IMR-90 (cell line): ENCODE measurements at regions not wholly inside any gene's neighbourhood (a gene's known extent, or its start where the extent isn't known, plus 50 kb on each side); places are given as distances from the start of the nearest gene placed in this dataset.

Experiments
- ATAC-seq: fragments of 200-7000 bp; cut with Tn5 transposase; 2 replicates; pipeline ENCODE4 v1.9.1; 2020; ENCODE audit warnings: low read depth, mild to moderate bottlenecking, moderate library complexity
- BruUV-seq: library from RNA; stranded (reverse); fragments of 400-500 nt; replicated peaks from 2 replicates; lab custom pipeline; 2021; lab: Mats Ljungman, UMichigan
- CTCF ChIA-PET: fragments of 300-600 bp; formaldehyde crosslinking; extraction: SDS; loops from one replicate; lab custom pipeline; 2021; ENCODE audit warnings: antibody characterized with exemption; lab: Yijun Ruan, JAX
- POLR2A ChIA-PET: fragments of 300-600 bp; sonication (Branson Sonifier 250); formaldehyde crosslinking; loops from one replicate; lab custom pipeline; 2022; ENCODE audit warnings: antibody characterized with exemption; ENCODE audit not compliant: unreplicated experiment; lab: Charles Lee
- DNase-seq: peaks from one replicate; pipeline ENCODE4 v3.0.0; 2013
- H2AFZ ChIP-seq: replicated peaks from 2 replicates; pipeline ENCODE3; 2013; ENCODE audit warnings: low read length, mild to moderate bottlenecking; ENCODE audit not compliant: poor library complexity
- H2AK5ac ChIP-seq: 2 replicates; pipeline ENCODE4 v1.6.1; 2013; ENCODE audit warnings: low read depth, low read length, inconsistent platforms
- H2AK9ac ChIP-seq: replicated peaks from 2 replicates; pipeline ENCODE3; 2013; ENCODE audit warnings: mild to moderate bottlenecking, low read depth, low read length, moderate library complexity; ENCODE audit not compliant: poor library complexity
- H2BK120ac ChIP-seq: 2 replicates; pipeline ENCODE4 v1.6.1; 2013; ENCODE audit warnings: low read depth, low read length, inconsistent platforms
- H2BK15ac ChIP-seq: 3 replicates; pipeline ENCODE4 v1.6.1; 2013; ENCODE audit warnings: low read depth, low read length, inconsistent platforms
- H2BK20ac ChIP-seq: 2 replicates; pipeline ENCODE4 v1.6.1; 2013; ENCODE audit warnings: low read depth, mild to moderate bottlenecking, inconsistent platforms, low read length, moderate library complexity
- H2BK5ac ChIP-seq: 2 replicates; pipeline ENCODE4 v1.6.1; 2013; ENCODE audit warnings: mild to moderate bottlenecking, low read depth, low read length, inconsistent platforms; ENCODE audit not compliant: poor library complexity, severe bottlenecking
- H3K14ac ChIP-seq: replicated peaks from 2 replicates; pipeline ENCODE4 v1.6.1; 2013; ENCODE audit warnings: low read depth, low read length, inconsistent platforms
- H3K18ac ChIP-seq: 2 replicates; pipeline ENCODE4 v1.6.1; 2013; ENCODE audit warnings: low read depth, low read length, control low read depth
- H3K23ac ChIP-seq: 2 replicates; pipeline ENCODE4 v1.6.1; 2013; ENCODE audit warnings: low read depth, low read length, inconsistent platforms
- H3K27ac ChIP-seq: 2 replicates; pipeline ENCODE4 v1.5.1; 2013; ENCODE audit warnings: mild to moderate bottlenecking, control low read depth, low read length; ENCODE audit not compliant: insufficient read depth
- H3K27me3 ChIP-seq: 2 replicates; pipeline ENCODE4 v1.6.1; 2013; ENCODE audit warnings: low read length; ENCODE audit not compliant: control insufficient read depth, insufficient read depth
- H3K36me3 ChIP-seq: 2 replicates; pipeline ENCODE4 v1.6.1; 2013; ENCODE audit warnings: low read length, mixed read lengths; ENCODE audit not compliant: control insufficient read depth, insufficient read depth
- H3K4ac ChIP-seq: 2 replicates; pipeline ENCODE4 v1.6.1; 2013; ENCODE audit warnings: low read depth, low read length, inconsistent platforms
- H3K4me1 ChIP-seq: 2 replicates; pipeline ENCODE4 v1.6.1; 2013; ENCODE audit warnings: low read length, mixed read lengths; ENCODE audit not compliant: control insufficient read depth, insufficient read depth
- H3K4me2 ChIP-seq: 2 replicates; pipeline ENCODE4 v1.6.1; 2013; ENCODE audit warnings: low read depth, mild to moderate bottlenecking, control low read depth, low read length, moderate library complexity
- H3K4me3 ChIP-seq: 2 replicates; pipeline ENCODE4 v1.5.1; 2013; ENCODE audit warnings: low read depth, mild to moderate bottlenecking, control low read depth, low read length, moderate library complexity; ENCODE audit not compliant: insufficient read depth
- H3K56ac ChIP-seq: 2 replicates; pipeline ENCODE4 v1.6.1; 2013; ENCODE audit warnings: low read length, inconsistent platforms; ENCODE audit not compliant: insufficient read depth; ENCODE audit errors: extremely low read depth
- H3K79me1 ChIP-seq, 2 experiments: 2 replicates each; pipeline ENCODE4 v1.6.1; 2013; ENCODE audit warnings: low read length in 2 of 2, inconsistent platforms in 1 of 2, low read depth in 1 of 2
- H3K9ac ChIP-seq: 2 replicates; pipeline ENCODE4 v1.6.1; 2013; ENCODE audit warnings: low read depth, low read length, control low read depth
- H3K9me1 ChIP-seq: 2 replicates; pipeline ENCODE4 v1.6.1; 2013; ENCODE audit warnings: low read length, inconsistent platforms; ENCODE audit not compliant: insufficient read depth
- H3K9me3 ChIP-seq: 2 replicates; pipeline ENCODE4 v1.6.1; 2013; ENCODE audit warnings: low read length; ENCODE audit not compliant: control insufficient read depth, insufficient read depth
- H4K20me1 ChIP-seq: 2 replicates; pipeline ENCODE4 v1.6.1; 2013; ENCODE audit warnings: low read length, inconsistent platforms; ENCODE audit not compliant: insufficient read depth
- H4K5ac ChIP-seq: 2 replicates; pipeline ENCODE4 v1.6.1; 2013; ENCODE audit warnings: mild to moderate bottlenecking, low read depth, low read length, control low read depth
- H4K8ac ChIP-seq, 2 experiments: 2 replicates each; pipeline ENCODE4 v1.6.1; 2013; ENCODE audit warnings: low read depth in 2 of 2, low read length in 2 of 2, control low read depth in 1 of 2, inconsistent platforms in 1 of 2
- H4K91ac ChIP-seq: 2 replicates; pipeline ENCODE4 v1.6.1; 2013; ENCODE audit warnings: low read depth, low read length, inconsistent platforms; ENCODE audit not compliant: insufficient read depth
- BHLHE40 ChIP-seq: fragments of 150-350 bp; IDR thresholded peaks from 2 replicates; pipeline ENCODE4 v1.6.1; 2016; ENCODE audit warnings: mild to moderate bottlenecking, low read depth, low read length
- CEBPB ChIP-seq: IDR thresholded peaks from 2 replicates; pipeline ENCODE4 v1.6.1; 2012; ENCODE audit warnings: low read depth, low read length, improper control_type of control experiment
- CHD1 ChIP-seq: IDR thresholded peaks from 2 replicates; pipeline ENCODE4 v1.6.1; 2012; ENCODE audit warnings: low read depth, low read length, improper control_type of control experiment
- CTCF ChIP-seq: conservative IDR thresholded peaks from 2 replicates; pipeline ENCODE4 v1.5.1; 2012; ENCODE audit warnings: mild to moderate bottlenecking, low read depth, low read length, improper control_type of control experiment
- ELK1 ChIP-seq: fragments of 150-350 bp; IDR thresholded peaks from 2 replicates; pipeline ENCODE4 v1.6.1; 2016; ENCODE audit warnings: low read depth, mild to moderate bottlenecking, low read length, moderate library complexity, borderline replicate concordance
- FOS ChIP-seq: fragments of 150-350 bp; IDR thresholded peaks from 2 replicates; pipeline ENCODE4 v1.6.1; 2016; ENCODE audit warnings: low read depth, low read length
- MAFK ChIP-seq: IDR thresholded peaks from 2 replicates; pipeline ENCODE4 v1.6.1; 2012; ENCODE audit warnings: low read depth, low read length, improper control_type of control experiment
- MAZ ChIP-seq: IDR thresholded peaks from 2 replicates; pipeline ENCODE4 v1.6.1; 2012; ENCODE audit warnings: low read depth, mild to moderate bottlenecking, low read length, improper control_type of control experiment, moderate library complexity, borderline replicate concordance
- MXI1 ChIP-seq: IDR thresholded peaks from 2 replicates; pipeline ENCODE4 v1.6.1; 2012; ENCODE audit warnings: low read depth, mild to moderate bottlenecking, low read length, moderate library complexity, borderline replicate concordance
- NFE2L2 ChIP-seq: fragments of 150-350 bp; IDR thresholded peaks from 2 replicates; pipeline ENCODE4 v1.6.1; 2016; ENCODE audit warnings: low read depth, mild to moderate bottlenecking, low read length
- POLR2A ChIP-seq: IDR thresholded peaks from 2 replicates; pipeline ENCODE4 v1.6.1; 2012; ENCODE audit warnings: mild to moderate bottlenecking, low read depth, low read length
- RAD21 ChIP-seq: IDR thresholded peaks from 2 replicates; pipeline ENCODE4 v1.6.1; 2012; ENCODE audit warnings: low read length, improper control_type of control experiment
- RCOR1 ChIP-seq: IDR thresholded peaks from 2 replicates; pipeline ENCODE4 v1.6.1; 2012; ENCODE audit warnings: mild to moderate bottlenecking, low read length, improper control_type of control experiment; ENCODE audit not compliant: insufficient replicate concordance
- RFX5 ChIP-seq: IDR thresholded peaks from 2 replicates; pipeline ENCODE4 v1.8.0; 2012; ENCODE audit warnings: low read depth, mild to moderate bottlenecking, low read length, moderate library complexity
- SMC3 ChIP-seq: fragments of 150-350 bp; IDR thresholded peaks from 2 replicates; pipeline ENCODE4 v1.6.1; 2016; ENCODE audit warnings: low read depth, mild to moderate bottlenecking, antibody characterized with exemption, low read length, moderate library complexity
- USF2 ChIP-seq: fragments of 150-350 bp; IDR thresholded peaks from 2 replicates; pipeline ENCODE4 v1.6.1; 2017; ENCODE audit warnings: mild to moderate bottlenecking, antibody characterized with exemption, low read length, low read depth
- WGBS, 2 experiments: methylation state at CpG; one replicate each; pipeline versions ENCODE4 v1.1.5 to v1.1.7; 2013; ENCODE audit warnings: missing lambda C conversion rate in 2 of 2; ENCODE audit not compliant: insufficient read length in 1 of 2; ENCODE audit errors: extremely low coverage in 2 of 2; 5-methylcytosine and 5-hydroxymethylcytosine counted together
- dilution Hi-C: fragments of 300-500 bp; cut with HindIII; formaldehyde crosslinking; loops from one replicate; pipeline ENCODE4 v1.14.3; 2018; ENCODE audit warnings: low sequenced_read_pairs; ENCODE audit not compliant: unreplicated experiment
- in situ Hi-C: fragments of 300-500 bp; cut with MboI; formaldehyde crosslinking; loops from 3 replicates; pipeline ENCODE4 v1.14.3; 2019; ENCODE audit warnings: low sequenced_read_pairs, inconsistent platforms, mixed read lengths
- intact Hi-C: fragments of 100-400 bp; cut with micrococcal nuclease; formaldehyde crosslinking; loops from 2 replicates; pipeline ENCODE4 v1.10.0; 2022

GRCh38 chr11:23551706-23552105 lies 691.4 kb upstream of the CCDC179 start:
- Histone ChIP-seq H4K20me1 (no peaks in the 10 kb centered on the region), H3K9me3 (no peaks in the 10 kb centered on the region; the same call in 1 of the 2 replicates), H3K27ac (no peak overlapping the region), H2BK20ac (no peak overlapping the region), H2BK5ac (no peak overlapping the region), H2BK15ac (no peak overlapping the region), H3K56ac (no peak overlapping the region), H2AK5ac (no peak overlapping the region), H2AK9ac (no peak overlapping the region), H4K5ac (no peak overlapping the region), H2BK120ac (no peak overlapping the region), H3K36me3 (no peaks in the 10 kb centered on the region), H3K9me1 (no peaks in the 10 kb centered on the region), H3K23ac (no peak overlapping the region), H3K27me3 (no peaks in the 10 kb centered on the region), H4K8ac (no peak overlapping the region), H3K9ac (no peak overlapping the region), H2AFZ (no peak overlapping the region), H3K4me3 (no peak overlapping the region), H3K4me2 (no peak overlapping the region), H3K4me1 (peaks cover 2% of the 10 kb centered on the region; the same call in 1 of the 2 replicates), H4K91ac (no peak overlapping the region), H3K14ac (no peak overlapping the region), H3K79me1 (no peaks in the 10 kb centered on the region), H3K18ac (no peak overlapping the region), H3K4ac (no peak overlapping the region)
- WGBS, 2 experiments: no CpG with 5 or more reads among the region's 1 CpG
- CTCF ChIA-PET: interaction anchor here (1.0 kb wide), 1 partner anchor 12 kb away, joined by 3 read pairs; no protein-coding TSS in a partner anchor
- dilution Hi-C loops: no loop called here
- POLR2A ChIA-PET: interaction anchor here (0.6 kb wide), 1 partner anchor 11 kb away, joined by 7 read pairs; no protein-coding TSS in a partner anchor
- intact Hi-C loops: no loop called here
- no peak for TF ChIP-seq FOS
- TF ChIP-seq CEBPB: no peak
- TF ChIP-seq RCOR1: no peak
- no peak for TF ChIP-seq POLR2A
- TF ChIP-seq NFE2L2: no peak
- TF ChIP-seq SMC3: no peak
- TF ChIP-seq CHD1: no peak
- no peak for TF ChIP-seq CTCF
- no peak for TF ChIP-seq MXI1
- no peak for TF ChIP-seq MAZ
- no peak for TF ChIP-seq RAD21
- no peak for TF ChIP-seq USF2
- TF ChIP-seq ELK1: no peak
- no peak for TF ChIP-seq BHLHE40
- no peak for TF ChIP-seq MAFK
- TF ChIP-seq RFX5: no peak
- in situ Hi-C loops: no loop called here
- DNase-seq (no peak), ATAC-seq (no peak)
- no TSS peak for BruUV-seq
